Muscle of back (tissue), 3 donors: ENCODE measurements at regions not wholly inside any gene's neighbourhood (a gene's known extent, or its start where the extent isn't known, plus 50 kb on each side); places are given as distances from the start of the nearest gene placed in this dataset.
"Not testable (repeated sequence)": the region's sequence is repeated elsewhere in the genome, so short reads cannot be mapped to it uniquely, and the experiment has no call there.

Experiments used
- DNase-seq, 3 donors: peaks; one replicate each; pipeline versions ENCODE4 v3.0.0 to v3.0.0-alpha.2; 2013

- DNase-seq = no peak
These were observed 123.6 kb upstream of the CCNH start for GRCh38 chr5:87536365-87536764.

DNA sequence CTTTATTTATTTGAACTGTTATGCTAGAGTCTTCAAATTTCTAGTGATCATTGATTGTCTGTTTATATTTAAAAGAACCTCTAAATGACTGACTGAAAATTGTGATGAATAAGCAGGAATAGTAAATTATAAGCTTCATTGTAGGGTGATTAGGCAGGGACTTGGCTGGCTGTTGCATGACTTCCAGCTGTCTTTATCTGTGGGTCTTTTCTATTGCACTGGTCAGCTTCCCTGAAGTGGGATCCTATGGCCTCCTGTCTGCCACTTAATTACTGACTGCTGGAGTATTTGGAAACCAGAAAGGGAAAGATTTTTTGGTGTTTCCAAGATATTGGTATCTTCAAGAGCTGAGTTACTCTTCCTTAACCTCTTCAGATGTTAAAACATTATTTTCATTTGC is 123.0 kb upstream of the CCNH start:
- no peak for DNase-seq

DNA sequence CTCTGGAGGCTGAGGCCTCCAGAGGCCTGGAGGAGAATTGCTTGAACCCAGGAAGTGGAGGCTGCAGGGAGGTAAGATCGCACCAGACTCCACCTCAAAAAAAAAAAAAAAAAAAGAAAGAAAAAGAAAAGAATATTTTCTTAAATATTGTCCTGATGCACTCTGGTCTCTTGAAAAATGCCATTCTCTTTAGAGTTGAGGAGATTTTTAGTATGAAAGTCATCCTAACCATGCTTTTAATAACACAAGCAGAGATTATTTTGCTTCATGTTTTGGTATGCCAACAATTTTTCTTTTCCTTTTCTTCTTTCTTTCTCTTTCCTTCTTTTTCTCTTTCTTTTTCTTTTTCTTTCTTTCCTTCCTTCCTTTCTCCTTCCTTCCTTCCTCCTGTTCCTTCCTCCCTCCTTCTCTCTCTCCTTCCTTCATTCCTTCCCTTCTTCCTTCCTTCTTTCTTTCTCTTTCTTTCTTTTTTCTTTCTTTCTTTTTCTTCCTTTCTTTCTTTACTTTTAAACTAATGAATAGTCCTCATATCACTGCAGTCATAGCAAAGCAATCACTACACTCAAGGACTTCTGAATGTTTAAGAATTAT is 116.9 kb upstream of the CCNH start:
- no peak for DNase-seq

DNA sequence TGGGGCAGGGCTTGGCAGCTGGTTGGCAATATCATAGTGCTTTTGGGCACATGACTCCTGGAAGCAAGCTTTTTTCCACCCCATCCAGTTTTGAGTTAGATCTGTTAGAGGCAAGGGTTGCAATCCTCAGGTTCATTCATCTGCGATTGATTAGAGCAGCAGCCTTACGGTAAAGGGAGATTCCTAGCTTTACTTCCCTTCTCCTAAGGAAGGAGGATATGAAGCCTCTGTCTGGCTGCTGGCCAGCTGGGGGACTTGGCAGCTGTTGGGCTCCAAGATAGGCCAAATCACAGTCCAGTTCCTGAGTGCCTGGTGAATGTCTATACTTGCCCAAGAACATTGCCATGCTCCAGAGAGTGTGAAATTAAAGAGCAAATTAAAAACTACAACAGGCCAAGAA is 113.4 kb upstream of the CCNH start:
- DNase-seq = no peak

DNA sequence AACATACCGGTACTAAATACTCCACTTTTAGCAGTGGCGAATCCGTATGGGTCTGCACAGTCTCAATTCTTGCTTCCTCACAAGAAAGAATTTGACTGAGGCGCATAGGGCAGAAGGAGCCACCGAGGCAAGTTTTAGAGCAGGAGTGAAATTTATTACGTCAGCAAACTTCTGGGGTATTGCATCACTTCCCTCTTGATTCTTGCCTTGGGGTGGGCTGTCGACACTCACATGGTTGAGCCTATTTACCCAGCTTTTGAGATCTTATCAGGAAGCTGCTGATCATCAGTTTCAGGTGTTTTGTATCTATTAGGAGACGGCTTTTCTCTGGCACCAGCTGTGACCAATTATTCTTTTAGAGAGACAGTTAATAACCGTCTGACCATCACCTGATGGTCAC is 111.5 kb upstream of the CCNH start:
- DNase-seq = no peak

GRCh38 chr5:87511778-87512177 is 99.0 kb upstream of the CCNH start:
- DNase-seq = not testable (repeated sequence)

DNA sequence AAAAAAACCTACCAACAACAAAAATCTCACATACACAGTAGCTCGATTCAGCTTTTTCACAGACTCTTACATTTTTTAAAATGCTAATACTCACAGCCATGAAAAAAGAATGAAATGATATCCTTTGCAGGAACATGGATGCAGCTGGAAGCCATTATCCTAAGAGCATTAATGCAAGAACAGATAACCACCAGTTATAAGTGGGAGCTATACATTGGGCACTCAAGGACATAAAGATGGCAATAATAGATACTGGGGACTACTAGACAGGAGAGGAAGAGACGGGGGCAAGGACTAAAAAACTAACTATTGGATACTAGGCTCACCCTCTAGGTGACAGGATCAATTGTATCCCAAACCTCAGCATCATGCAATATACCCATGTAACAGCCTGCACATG is 90.3 kb upstream of the CCNH start:
- DNase-seq = no peak

DNA sequence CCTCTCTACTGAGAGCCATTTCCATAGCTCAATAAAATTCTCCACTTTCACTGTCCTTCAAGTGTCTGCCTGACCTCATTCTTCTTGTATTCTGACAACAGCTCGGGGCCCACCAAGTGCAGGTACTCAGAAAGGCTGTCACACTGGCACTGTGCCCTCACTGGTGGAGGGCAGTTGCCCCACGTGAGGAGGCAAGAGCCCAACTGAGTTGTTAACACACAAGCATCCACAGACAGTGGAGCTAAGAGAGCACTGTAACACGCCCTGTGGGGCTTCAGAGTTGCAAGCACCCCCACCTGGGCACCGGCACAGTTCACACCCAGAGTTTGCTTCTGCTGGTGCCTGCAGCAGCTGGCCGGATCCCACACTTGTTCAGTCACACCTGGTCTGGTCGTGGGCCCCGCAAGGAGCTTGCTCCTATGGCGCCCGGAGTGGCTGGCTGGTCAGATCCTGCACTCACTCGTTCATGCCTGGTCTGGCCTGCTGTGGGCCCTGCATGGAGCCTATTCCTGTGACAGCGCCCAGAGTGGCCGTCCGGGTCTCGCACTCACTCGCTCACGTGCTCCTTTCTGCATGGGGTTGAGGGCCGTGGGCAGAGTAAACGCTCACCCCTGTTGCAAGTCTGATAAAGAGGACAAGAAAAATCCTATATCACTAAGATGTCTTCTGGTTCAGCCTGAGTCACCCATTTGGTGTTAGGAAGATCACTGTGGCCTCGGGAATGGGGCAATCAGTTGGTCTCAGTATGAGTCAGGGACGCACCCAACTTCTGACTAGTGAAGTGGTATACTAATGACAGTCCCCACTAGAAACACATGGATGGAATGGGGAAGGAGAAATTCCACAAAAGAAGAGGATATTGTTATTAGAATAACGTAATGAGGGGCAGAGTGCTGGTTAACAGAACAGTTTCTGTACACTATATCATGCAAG is 87.0 kb upstream of the CCNH start:
- DNase-seq = no peak
